Astrocyte of the cerebellum (primary cell): ENCODE measurements at regions not wholly inside any gene's neighbourhood (a gene's known extent, or its start where the extent isn't known, plus 50 kb on each side); places are given as distances from the start of the nearest gene placed in this dataset.
"Not testable (repeated sequence)": the region's sequence is repeated elsewhere in the genome, so short reads cannot be mapped to it uniquely, and the experiment has no call there.

ENCODE experiments used
- DNase-seq: peaks from one replicate; pipeline ENCODE4 v3.0.0-alpha.2; 2011; ENCODE audit warnings: low read depth
- H3K4me3 ChIP-seq: 2 replicates; pipeline ENCODE4 v1.5.1; 2011; ENCODE audit warnings: mild to moderate bottlenecking, low read depth, low read length, moderate library complexity
- in situ Hi-C: cut with HindIII; loops from 2 replicates; pipeline ENCODE4 v1.10.0; 2017; ENCODE audit warnings: low sequenced_read_pairs
- TF ChIP-seq, protein P1 (sequence below): IDR thresholded peaks from 2 replicates; pipeline ENCODE4 v1.5.1; 2012; ENCODE audit warnings: low read length, low read depth, moderate library complexity, mild to moderate bottlenecking; ENCODE audit errors: missing control alignments

GRCh38 chr14:23877538-23878180, 75.9 kb upstream of the DHRS4 start:
- TF ChIP-seq, protein P1, sequence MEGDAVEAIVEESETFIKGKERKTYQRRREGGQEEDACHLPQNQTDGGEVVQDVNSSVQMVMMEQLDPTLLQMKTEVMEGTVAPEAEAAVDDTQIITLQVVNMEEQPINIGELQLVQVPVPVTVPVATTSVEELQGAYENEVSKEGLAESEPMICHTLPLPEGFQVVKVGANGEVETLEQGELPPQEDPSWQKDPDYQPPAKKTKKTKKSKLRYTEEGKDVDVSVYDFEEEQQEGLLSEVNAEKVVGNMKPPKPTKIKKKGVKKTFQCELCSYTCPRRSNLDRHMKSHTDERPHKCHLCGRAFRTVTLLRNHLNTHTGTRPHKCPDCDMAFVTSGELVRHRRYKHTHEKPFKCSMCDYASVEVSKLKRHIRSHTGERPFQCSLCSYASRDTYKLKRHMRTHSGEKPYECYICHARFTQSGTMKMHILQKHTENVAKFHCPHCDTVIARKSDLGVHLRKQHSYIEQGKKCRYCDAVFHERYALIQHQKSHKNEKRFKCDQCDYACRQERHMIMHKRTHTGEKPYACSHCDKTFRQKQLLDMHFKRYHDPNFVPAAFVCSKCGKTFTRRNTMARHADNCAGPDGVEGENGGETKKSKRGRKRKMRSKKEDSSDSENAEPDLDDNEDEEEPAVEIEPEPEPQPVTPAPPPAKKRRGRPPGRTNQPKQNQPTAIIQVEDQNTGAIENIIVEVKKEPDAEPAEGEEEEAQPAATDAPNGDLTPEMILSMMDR = no peak
- in situ Hi-C loops = no loop called here
- no peak for DNase-seq
- H3K4me3 ChIP-seq = no peak overlapping the region

DNA sequence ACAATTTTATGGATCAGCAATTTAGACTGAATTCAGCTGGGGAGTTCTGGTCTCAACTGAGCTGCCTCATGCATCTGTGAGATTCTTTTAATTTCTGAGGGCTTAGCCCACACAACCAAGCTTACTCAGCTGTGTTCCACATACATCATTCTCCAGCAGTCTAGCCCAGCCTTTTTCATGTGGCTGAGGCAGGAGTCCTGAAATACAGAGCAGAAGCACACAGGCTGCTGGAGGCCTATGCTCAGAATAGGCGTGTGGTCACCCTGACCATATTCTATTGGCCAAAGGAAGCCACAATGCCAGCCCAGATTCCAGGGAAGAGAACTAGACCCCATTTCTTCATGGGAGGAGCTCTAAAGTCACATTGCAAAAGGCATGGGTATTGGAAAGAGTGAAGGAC, 72.3 kb upstream of the DHRS4 start:
- in situ Hi-C loops = no loop called here
- DNase-seq = no peak
- TF ChIP-seq, protein P1 = no peak

GRCh38 chr14:23883684-23884540, 69.7 kb upstream of the DHRS4 start:
- TF ChIP-seq, protein P1 = no peak
- in situ Hi-C loops = no loop called here
- no peak overlapping the region for H3K4me3 ChIP-seq
- DNase-seq = no peak

More for the DNA sequence above, 72.3 kb upstream of the DHRS4 start:
- no peak overlapping the region for H3K4me3 ChIP-seq

- H3K4me3 ChIP-seq = no peak overlapping the region
- TF ChIP-seq, protein P1 = no peak
- in situ Hi-C loops = no loop called here
- DNase-seq = no peak
These were observed 69.0 kb upstream of the DHRS4 start for GRCh38 chr14:23884541-23884904.

DNA sequence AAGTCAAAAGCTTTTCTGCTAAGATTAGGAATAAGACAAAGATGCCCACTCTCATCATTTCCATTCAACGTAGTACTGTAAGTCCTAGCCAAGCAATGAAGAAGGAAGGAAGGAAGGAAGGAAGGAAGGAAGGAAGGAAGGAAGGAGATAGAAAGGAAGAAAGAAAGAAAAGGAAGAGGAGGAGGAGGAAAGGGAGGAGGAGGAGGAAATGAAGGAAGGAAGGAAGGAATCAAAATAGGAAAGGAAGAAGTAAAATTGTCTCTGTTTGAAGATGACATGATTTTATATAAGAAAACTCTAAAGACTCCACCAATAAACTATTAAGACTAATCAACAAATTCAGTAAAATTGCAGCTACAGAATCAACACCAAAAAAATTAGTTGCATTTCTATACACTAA, 66.0 kb upstream of the DHRS4 start:
- no peak for DNase-seq

DNA sequence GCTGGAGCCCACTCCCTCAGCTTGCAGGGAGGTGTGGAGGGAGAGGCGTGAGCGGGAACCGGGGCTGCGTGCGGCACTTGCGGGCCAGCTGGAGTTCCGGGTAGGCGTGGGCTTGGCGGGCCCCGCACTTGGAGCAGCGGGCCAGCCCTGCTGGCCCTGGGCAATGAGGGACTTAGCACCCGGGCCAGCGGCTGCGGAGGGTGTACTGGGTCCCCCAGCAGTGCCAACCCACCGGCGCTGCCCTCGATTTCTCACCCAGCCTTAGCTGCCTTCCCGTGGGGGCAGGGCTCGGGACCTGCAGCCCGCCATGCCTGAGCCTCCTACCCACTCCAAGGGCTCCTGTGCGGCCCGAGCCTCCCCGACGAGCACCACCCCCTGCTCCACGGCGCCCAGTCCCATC, 61.9 kb upstream of the DHRS4 start:
- in situ Hi-C loops, H3K4me3 ChIP-seq, DNase-seq: not testable (repeated sequence)

More for the DNA sequence above, 66.0 kb upstream of the DHRS4 start:
- in situ Hi-C loops = no loop called here
- no peak overlapping the region for H3K4me3 ChIP-seq
- TF ChIP-seq, protein P1 = no peak

GRCh38 chr14:23892289-23892688, 61.3 kb upstream of the DHRS4 start:
- H3K4me3 ChIP-seq, DNase-seq, in situ Hi-C loops: not testable (repeated sequence)
